ENCODE measurements at regions not wholly inside any gene's neighbourhood (a gene's known extent, or its start where the extent isn't known, plus 50 kb on each side); places are given as distances from the start of the nearest gene placed in this dataset.

- Histone ChIP-seq H3K36me3 (ENCODE audit: control insufficient read depth, insufficient read depth, low read length) (no peaks in the 10 kb centered on the region), H3K4me3 (ENCODE audit: low read depth, low read length) (no peak overlapping the region), H3K27me3 (ENCODE audit: control insufficient read depth, insufficient read depth, low read length) (no peaks in the 10 kb centered on the region)
- no peak for TF ChIP-seq CTCF (IDR thresholded peaks at IDR 0.05; ENCODE audit: insufficient read depth, low read length, severe bottlenecking)
- DNase-seq (ENCODE audit: low read depth) (no peak), FAIRE-seq (no peak)
Measured at GRCh38 chr11:135009125-135009524, 597.1 kb upstream of the B3GAT1 start.

GRCh38 chr11:135008412-135008811 is 596.4 kb upstream of the B3GAT1 start:
- Histone ChIP-seq H3K4me3 (ENCODE audit: low read depth, low read length) (no peak overlapping the region), H3K36me3 (ENCODE audit: control insufficient read depth, insufficient read depth, low read length) (no peaks in the 10 kb centered on the region), H3K27me3 (ENCODE audit: control insufficient read depth, insufficient read depth, low read length) (no peaks in the 10 kb centered on the region)
- no peak for TF ChIP-seq CTCF (IDR thresholded peaks at IDR 0.05; ENCODE audit: insufficient read depth, low read length, severe bottlenecking)
- no peak for FAIRE-seq
- DNase-seq (ENCODE audit: low read depth) = no peak

- H3K4me3 ChIP-seq (ENCODE audit: low read depth, low read length) = no peak overlapping the region
- no peak for DNase-seq (ENCODE audit: low read depth)
- no peaks in the 10 kb centered on the region for H3K36me3 ChIP-seq (ENCODE audit: control insufficient read depth, insufficient read depth, low read length)
- H3K27me3 ChIP-seq (ENCODE audit: control insufficient read depth, insufficient read depth, low read length) = no peaks in the 10 kb centered on the region
- no peak for FAIRE-seq
- no peak for TF ChIP-seq CTCF (IDR thresholded peaks at IDR 0.05; ENCODE audit: insufficient read depth, low read length, severe bottlenecking)
Measured at GRCh38 chr11:135008001-135008405, 596.0 kb upstream of the B3GAT1 start.

GRCh38 chr11:135006800-135007199 is 594.8 kb upstream of the B3GAT1 start:
- no peak overlapping the region for H3K4me3 ChIP-seq (ENCODE audit: low read depth, low read length)
- no peak for TF ChIP-seq CTCF (IDR thresholded peaks at IDR 0.05; ENCODE audit: insufficient read depth, low read length, severe bottlenecking)
- DNase-seq (ENCODE audit: low read depth) (no peak), FAIRE-seq (no peak)
- no peaks in the 10 kb centered on the region for H3K27me3 ChIP-seq (ENCODE audit: control insufficient read depth, insufficient read depth, low read length)
- H3K36me3 ChIP-seq (ENCODE audit: control insufficient read depth, insufficient read depth, low read length) = no peaks in the 10 kb centered on the region

GRCh38 chr11:135004495-135004894 is 592.5 kb upstream of the B3GAT1 start:
- no peaks in the 10 kb centered on the region for H3K27me3 ChIP-seq (ENCODE audit: control insufficient read depth, insufficient read depth, low read length)
- no peaks in the 10 kb centered on the region for H3K36me3 ChIP-seq (ENCODE audit: control insufficient read depth, insufficient read depth, low read length)
- H3K4me3 ChIP-seq (ENCODE audit: low read depth, low read length) = no peak overlapping the region
- no peak for TF ChIP-seq CTCF (IDR thresholded peaks at IDR 0.05; ENCODE audit: insufficient read depth, low read length, severe bottlenecking)
- DNase-seq (ENCODE audit: low read depth) = no peak
- no peak for FAIRE-seq

GRCh38 chr11:135002236-135002635 is 590.2 kb upstream of the B3GAT1 start:
- TF ChIP-seq CTCF (IDR thresholded peaks at IDR 0.05; ENCODE audit: insufficient read depth, low read length, severe bottlenecking) = no peak
- H3K36me3 ChIP-seq (ENCODE audit: control insufficient read depth, insufficient read depth, low read length) = no peaks in the 10 kb centered on the region
- H3K27me3 ChIP-seq (ENCODE audit: control insufficient read depth, insufficient read depth, low read length) = no peaks in the 10 kb centered on the region
- no peak for DNase-seq (ENCODE audit: low read depth)
- no peak overlapping the region for H3K4me3 ChIP-seq (ENCODE audit: low read depth, low read length)
- no peak for FAIRE-seq

All from bronchial epithelial cell (primary cell).